Esophagus squamous epithelium (tissue), 5 donors: ENCODE measurements at regions not wholly inside any gene's neighbourhood (a gene's known extent, or its start where the extent isn't known, plus 50 kb on each side); places are given as distances from the start of the nearest gene placed in this dataset.

ENCODE experiments used
- DNase-seq: peaks from one replicate; lab custom pipeline; 2025; lab: John Stamatoyannopoulos, UW
- H3K27ac ChIP-seq, 4 donors: fragments of 200-600 bp; sonication (generic); one replicate each; pipeline ENCODE4 v1.5.1; 2016 to 2019; ENCODE audit warnings: mild to moderate bottlenecking in 1 of 4
- H3K27me3 ChIP-seq, 4 donors: fragments of 200-600 bp; sonication (generic); 1 replicate in 3 of 4; 2 replicates in 1 of 4; pipeline versions ENCODE4 v1.5.1 to v1.6.0; 2017 to 2021; ENCODE audit warnings: antibody characterized with exemption in 1 of 4
- H3K36me3 ChIP-seq, 3 donors: fragments of 200-600 bp; sonication (generic); one replicate each; pipeline ENCODE4 v1.5.1; 2016 to 2019
- H3K4me1 ChIP-seq, 3 donors: fragments of 200-600 bp; sonication (generic); one replicate each; pipeline ENCODE4 v1.5.1; 2017 to 2019
- H3K4me3 ChIP-seq, 4 donors: fragments of 200-600 bp; sonication (generic); 1 replicate in 3 of 4; 2 replicates in 1 of 4; pipeline ENCODE4 v1.5.1; 2016 to 2019; ENCODE audit warnings: mild to moderate bottlenecking in 2 of 4, moderate library complexity in 1 of 4
- H3K9me3 ChIP-seq, 3 donors: fragments of 200-600 bp; sonication (generic); one replicate each; pipeline ENCODE4 v1.5.1; 2016 to 2019
- POLR2A ChIP-seq, 4 donors: fragments of 450-650 bp; IDR thresholded peaks; one replicate each; pipeline ENCODE4 v1.6.1; 2017; ENCODE audit warnings: antibody characterized with exemption in 4 of 4, mild to moderate bottlenecking in 4 of 4, moderate library complexity in 3 of 4
- WGBS, 2 donors: methylation state at CpG; one replicate each; pipeline ENCODE4 v1.1.5; 2018; 5-methylcytosine and 5-hydroxymethylcytosine counted together
- intact Hi-C: fragments of 100-400 bp; cut with DNase I; formaldehyde crosslinking; loops from one replicate; pipeline ENCODE4 v1.15.0; 2022
- TF ChIP-seq, protein P1 (sequence below), 6 experiments: fragments of 450-650 bp in 4 of 6; fragments of 200-600 bp in 2 of 6; sonication (generic) in 2 of 6; IDR thresholded peaks; one replicate each; pipeline ENCODE4 v1.5.1; 2016 to 2019; ENCODE audit warnings: antibody characterized with exemption in 6 of 6, mild to moderate bottlenecking in 4 of 6, moderate library complexity in 4 of 6
- donor health status: DM: yes; HTN: yes; CAD: no.

DNA sequence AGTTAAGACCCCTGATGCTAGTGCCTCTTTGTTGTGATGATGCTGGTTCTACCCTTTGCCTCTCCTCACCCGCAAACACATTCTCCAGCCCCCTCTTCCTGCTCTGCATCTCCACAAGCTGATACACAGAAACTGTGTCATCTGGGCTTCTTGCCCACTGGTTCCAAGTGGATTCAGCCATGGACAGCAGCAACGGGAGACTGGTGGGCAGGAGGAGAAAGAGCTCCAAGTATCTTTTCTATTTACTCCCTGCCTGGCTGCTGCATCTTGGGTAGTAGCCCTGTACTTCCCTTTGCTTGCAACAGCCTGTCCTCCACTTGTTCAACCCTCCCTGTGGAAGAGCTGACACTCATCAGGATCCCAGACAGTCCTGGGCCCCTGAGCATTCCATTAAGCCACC, 655.1 kb upstream of the RAB6C start:
- DNase-seq, result no peak
- no peaks in the 10 kb centered on the region for H3K36me3 ChIP-seq
- TF ChIP-seq, protein P1, sequence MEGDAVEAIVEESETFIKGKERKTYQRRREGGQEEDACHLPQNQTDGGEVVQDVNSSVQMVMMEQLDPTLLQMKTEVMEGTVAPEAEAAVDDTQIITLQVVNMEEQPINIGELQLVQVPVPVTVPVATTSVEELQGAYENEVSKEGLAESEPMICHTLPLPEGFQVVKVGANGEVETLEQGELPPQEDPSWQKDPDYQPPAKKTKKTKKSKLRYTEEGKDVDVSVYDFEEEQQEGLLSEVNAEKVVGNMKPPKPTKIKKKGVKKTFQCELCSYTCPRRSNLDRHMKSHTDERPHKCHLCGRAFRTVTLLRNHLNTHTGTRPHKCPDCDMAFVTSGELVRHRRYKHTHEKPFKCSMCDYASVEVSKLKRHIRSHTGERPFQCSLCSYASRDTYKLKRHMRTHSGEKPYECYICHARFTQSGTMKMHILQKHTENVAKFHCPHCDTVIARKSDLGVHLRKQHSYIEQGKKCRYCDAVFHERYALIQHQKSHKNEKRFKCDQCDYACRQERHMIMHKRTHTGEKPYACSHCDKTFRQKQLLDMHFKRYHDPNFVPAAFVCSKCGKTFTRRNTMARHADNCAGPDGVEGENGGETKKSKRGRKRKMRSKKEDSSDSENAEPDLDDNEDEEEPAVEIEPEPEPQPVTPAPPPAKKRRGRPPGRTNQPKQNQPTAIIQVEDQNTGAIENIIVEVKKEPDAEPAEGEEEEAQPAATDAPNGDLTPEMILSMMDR (IDR thresholded peaks at IDR 0.05), result no peak
- TF ChIP-seq POLR2A (IDR thresholded peaks at IDR 0.05), result no peak
- 76 to 92% methylated on average over 2 of the region's 2 CpGs for WGBS, 2 donors
- intact Hi-C loops, result no loop called here
- H3K4me1 ChIP-seq, result no peaks in the 10 kb centered on the region
- H3K4me3 ChIP-seq, result no peak overlapping the region
- H3K27ac ChIP-seq, result no peak overlapping the region
- H3K27me3 ChIP-seq, result no peaks in the 10 kb centered on the region
- H3K9me3 ChIP-seq, result no peaks in the 10 kb centered on the region

DNA sequence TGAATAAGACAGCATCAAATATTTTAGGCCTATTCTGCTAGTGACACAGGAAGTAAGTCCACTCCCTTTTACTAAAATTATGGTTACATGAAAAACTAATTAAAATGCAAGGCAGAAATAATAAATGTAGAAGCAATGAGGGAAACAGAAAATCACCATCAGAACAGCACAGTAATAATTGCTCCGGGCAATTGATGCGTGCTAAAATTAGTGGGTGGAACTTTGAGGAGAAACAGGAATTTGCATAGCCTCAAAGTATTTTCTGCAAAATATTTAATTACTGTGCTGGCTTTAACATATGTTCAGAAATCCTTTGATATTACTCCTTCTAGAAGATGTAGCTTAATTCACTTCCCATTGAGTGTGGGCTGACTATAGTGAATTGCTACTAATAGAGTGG, 654.3 kb upstream of the RAB6C start:
- H3K4me1 ChIP-seq, result no peaks in the 10 kb centered on the region
- no peak for DNase-seq
- no peak overlapping the region for H3K4me3 ChIP-seq
- H3K27me3 ChIP-seq, result no peaks in the 10 kb centered on the region
- no peaks in the 10 kb centered on the region for H3K36me3 ChIP-seq
- no peak for TF ChIP-seq POLR2A (IDR thresholded peaks at IDR 0.05)
- TF ChIP-seq, protein P1 (IDR thresholded peaks at IDR 0.05), result no peak
- WGBS, 2 donors, result 86 to 96% methylated on average over 2 of the region's 2 CpGs
- no peak overlapping the region for H3K27ac ChIP-seq
- no peaks in the 10 kb centered on the region for H3K9me3 ChIP-seq
- intact Hi-C loops, result no loop called here

DNA sequence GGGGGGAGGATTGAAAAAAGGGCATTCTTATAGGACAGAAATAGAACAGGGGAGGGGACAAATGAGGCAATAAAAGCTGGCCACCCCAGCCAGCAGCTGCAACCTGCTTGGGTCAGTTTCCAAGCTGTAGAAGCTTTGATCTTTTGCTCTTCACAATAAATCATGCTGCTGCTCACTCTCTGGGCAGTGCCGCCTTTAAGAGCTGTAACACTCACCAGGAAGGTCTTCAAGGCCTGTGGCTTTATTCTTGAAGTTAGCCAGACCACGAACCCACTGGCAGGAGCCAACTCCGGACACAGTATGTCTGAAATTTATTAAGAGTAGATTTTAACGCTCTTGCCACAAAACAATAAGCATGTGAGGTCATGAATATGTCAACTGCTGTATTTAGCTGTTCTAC, 649.9 kb upstream of the RAB6C start:
- TF ChIP-seq POLR2A (IDR thresholded peaks at IDR 0.05), result no peak
- TF ChIP-seq, protein P1 (IDR thresholded peaks at IDR 0.05), result no peak
- Histone ChIP-seq H3K9me3 (no peaks in the 10 kb centered on the region), H3K4me3 (no peak overlapping the region), H3K27me3 (no peaks in the 10 kb centered on the region), H3K27ac (no peak overlapping the region), H3K4me1 (no peaks in the 10 kb centered on the region), H3K36me3 (no peaks in the 10 kb centered on the region)
- intact Hi-C loops, result no loop called here
- 64 to 67% methylated on average over 4 of the region's 4 CpGs for WGBS, 2 donors
- DNase-seq, result no peak

DNA sequence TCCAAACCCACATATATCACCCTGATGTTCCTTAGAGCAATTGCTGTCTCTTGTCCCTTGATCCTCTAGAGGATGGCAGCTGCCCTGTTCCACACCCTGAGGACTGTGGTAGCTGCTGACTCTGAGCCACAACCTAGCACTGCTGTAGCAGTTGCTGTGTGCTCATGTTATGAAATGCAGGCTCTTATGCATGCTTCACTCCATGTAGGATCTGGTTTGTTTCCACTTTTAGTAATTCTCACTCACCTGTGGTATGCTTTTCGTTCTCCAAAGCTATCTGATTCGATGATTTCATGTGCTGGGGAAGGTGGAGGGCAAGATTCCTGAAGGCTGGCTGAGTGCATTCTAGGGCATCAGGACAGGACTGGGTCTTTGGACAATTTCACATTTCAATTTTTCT, 649.0 kb upstream of the RAB6C start:
- no peak overlapping the region for H3K4me3 ChIP-seq
- H3K27ac ChIP-seq, result no peak overlapping the region
- TF ChIP-seq, protein P1 (IDR thresholded peaks at IDR 0.05), result no peak
- no peak for TF ChIP-seq POLR2A (IDR thresholded peaks at IDR 0.05)
- no peaks in the 10 kb centered on the region for H3K9me3 ChIP-seq
- no peak for DNase-seq
- 83 to 92% methylated on average over 2 of the region's 2 CpGs for WGBS, 2 donors
- H3K4me1 ChIP-seq, result no peaks in the 10 kb centered on the region
- no peaks in the 10 kb centered on the region for H3K36me3 ChIP-seq
- intact Hi-C loops, result no loop called here
- H3K27me3 ChIP-seq, result no peaks in the 10 kb centered on the region

DNA sequence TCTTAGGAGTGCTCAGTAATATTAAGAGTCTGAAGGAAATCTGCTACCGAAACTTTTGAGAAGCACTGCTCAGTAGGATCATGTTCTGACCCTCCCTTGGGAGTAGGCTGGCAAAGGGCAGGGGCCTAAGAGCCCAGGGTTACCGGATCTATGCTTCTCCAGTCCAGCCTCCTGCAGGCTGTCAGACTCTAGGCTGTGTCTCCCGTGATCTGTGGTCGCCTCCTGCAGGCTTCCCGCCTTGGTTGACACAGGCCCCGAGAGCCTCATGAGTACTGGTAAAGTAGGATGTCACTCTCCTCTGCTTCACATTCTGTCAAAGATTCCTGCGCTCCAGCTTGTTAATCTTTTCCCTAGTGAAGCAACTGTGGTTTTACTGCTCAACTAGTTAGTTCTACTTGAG, 647.8 kb upstream of the RAB6C start:
- WGBS, 2 donors, result 74 to 92% methylated on average over 5 to 6 of the region's 7 CpGs
- TF ChIP-seq POLR2A (IDR thresholded peaks at IDR 0.05), result no peak
- TF ChIP-seq, protein P1 (IDR thresholded peaks at IDR 0.05), result no peak
- Histone ChIP-seq H3K4me1 (no peaks in the 10 kb centered on the region), H3K27me3 (no peaks in the 10 kb centered on the region), H3K27ac (no peak overlapping the region), H3K4me3 (no peak overlapping the region), H3K9me3 (no peaks in the 10 kb centered on the region), H3K36me3 (no peaks in the 10 kb centered on the region)
- no peak for DNase-seq
- intact Hi-C loops, result no loop called here
